ENCODE measurements at regions not wholly inside any gene's neighbourhood (a gene's known extent, or its start where the extent isn't known, plus 50 kb on each side); places are given as distances from the start of the nearest gene placed in this dataset.

GRCh38 chr12:90851800-90852718 lies 102.9 kb downstream of the CCER1 start:
- TF ChIP-seq POLR2A (IDR thresholded peaks at IDR 0.05) (no peak), CTCF (IDR thresholded peaks at IDR 0.05) (no peak)
